Cardiac septum (tissue), 1 donor: ENCODE measurements at regions not wholly inside any gene's neighbourhood (a gene's known extent, or its start where the extent isn't known, plus 50 kb on each side); places are given as distances from the start of the nearest gene placed in this dataset.

Source experiments
- DNase-seq: peaks from one replicate; pipeline ENCODE4 v3.0.0-alpha.2; 2020; ENCODE audit warnings: low spot score
- intact Hi-C: fragments of 100-400 bp; cut with DNase I; formaldehyde crosslinking; loops from one replicate; pipeline ENCODE4 v1.14.0; 2022
- donor health status: DM: no; HTN: no; CAD: no.

DNA sequence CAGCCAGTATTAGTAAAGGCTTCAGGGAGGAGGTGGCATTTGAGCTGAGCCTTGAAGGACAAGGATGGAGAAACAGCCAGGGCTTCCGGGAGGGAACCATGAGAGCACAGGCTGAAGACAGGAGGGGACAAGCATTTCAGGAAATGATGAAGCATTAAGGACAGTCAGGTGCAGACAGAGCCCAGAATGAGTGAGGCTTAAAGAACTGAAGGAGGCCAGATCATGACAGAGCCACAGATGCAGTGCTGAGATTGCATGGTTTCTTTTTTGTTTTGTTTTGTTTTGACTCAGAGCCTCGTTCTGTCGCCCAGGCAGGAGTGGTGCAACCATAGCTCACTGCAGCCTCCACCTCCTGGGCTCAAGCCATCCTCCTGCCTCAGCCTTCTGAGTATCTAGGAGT lies 211.5 kb downstream of the SOX9 start:
- no peak for DNase-seq
- intact Hi-C loops = no loop called here

DNA sequence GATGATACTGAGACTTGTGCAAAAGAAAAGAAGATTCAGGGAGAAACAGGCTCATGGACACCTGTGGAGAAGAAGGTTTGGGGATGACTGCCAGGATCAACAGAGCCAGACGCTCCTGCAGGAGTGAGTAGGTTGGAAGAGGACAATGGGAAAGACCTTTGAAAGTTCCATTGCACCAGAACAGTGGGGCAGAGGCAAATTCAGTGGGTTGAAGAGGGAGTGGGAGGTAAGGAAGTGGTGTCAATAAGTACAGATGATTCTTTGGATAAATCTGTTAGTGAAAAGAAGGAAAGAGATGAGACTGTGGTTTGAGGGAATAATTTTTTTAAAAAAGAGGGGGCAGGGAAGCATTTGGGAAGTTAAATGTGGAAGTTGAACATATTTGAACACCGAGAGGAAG lies 212.8 kb downstream of the SOX9 start:
- intact Hi-C loops = no loop called here
- DNase-seq = no peak

DNA sequence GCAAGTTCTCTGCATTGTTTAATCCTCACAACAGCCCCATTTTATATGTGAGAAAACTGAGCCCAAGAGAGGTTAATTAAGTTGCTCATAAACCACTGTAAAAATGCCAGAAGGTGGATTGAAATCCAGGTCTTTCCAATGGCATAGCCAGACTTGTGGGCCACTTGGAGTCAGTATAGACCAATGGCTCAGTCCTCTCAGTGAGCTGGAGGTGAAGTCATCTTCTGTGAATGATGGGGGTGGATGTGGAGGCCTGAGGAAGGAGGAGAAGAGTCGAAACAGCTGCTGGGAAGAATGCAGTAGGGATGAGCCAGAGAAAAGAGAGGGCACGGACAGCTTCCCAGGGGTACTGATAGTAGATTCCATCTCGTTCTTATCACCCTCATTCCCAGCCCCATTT lies 213.4 kb downstream of the SOX9 start:
- no peak for DNase-seq
- intact Hi-C loops = no loop called here

DNA sequence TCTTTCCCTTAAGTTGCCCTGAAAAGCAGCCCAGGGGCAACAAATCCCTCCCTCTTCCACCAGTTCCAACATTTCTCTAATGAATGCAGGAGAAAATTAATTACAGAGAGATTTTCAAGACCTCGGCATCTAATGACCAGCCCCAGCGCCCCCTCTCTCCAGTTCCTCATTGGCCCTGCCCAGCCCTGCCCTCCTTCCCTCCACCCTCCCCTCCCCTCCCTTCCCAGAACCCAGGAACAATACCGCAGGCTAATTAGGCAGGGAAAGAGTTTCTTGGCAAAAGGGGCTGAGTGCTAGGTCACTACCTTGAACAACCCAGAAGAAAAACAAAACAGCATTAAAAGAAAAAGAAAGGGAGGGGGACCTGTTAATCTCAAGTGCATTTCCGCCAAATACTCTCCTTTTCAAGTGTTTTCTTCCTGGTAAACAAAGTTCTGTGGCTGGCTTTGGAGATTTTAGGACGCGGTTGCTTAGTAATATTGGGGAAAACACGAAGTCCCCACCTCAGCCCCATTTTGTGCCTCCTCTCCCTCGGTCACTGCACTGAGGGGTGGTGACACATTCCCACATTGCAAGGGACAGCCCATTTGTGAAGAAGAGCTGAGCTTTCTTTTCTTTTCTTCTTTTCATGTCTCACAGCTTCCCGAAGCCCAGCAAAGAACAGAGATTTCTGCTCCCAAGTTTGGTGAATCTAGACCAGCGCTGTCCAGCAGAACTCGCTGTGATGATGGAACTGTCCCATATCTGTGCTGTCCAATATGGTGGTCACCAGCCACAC lies 215.4 kb downstream of the SOX9 start:
- intact Hi-C loops = loop anchor here (5.0 kb wide), 1 partner anchor 181 kb away; no protein-coding TSS in a partner anchor
- DNase-seq = no peak

DNA sequence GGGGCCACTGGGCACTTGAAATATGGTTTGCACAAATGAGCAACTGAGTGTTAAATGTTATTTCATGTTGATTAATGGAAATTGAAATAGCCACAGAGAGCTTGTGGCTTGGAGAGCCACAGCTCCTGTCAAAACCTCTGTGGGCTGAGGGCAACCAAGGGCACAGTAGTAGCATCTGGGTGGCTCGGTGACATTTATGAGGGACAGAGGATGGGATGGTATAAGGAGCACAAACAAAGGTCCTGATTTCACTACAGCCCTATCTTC lies 215.9 kb downstream of the SOX9 start:
- intact Hi-C loops = loop anchor here (5.0 kb wide), 1 partner anchor 181 kb away; no protein-coding TSS in a partner anchor
- DNase-seq = no peak

DNA sequence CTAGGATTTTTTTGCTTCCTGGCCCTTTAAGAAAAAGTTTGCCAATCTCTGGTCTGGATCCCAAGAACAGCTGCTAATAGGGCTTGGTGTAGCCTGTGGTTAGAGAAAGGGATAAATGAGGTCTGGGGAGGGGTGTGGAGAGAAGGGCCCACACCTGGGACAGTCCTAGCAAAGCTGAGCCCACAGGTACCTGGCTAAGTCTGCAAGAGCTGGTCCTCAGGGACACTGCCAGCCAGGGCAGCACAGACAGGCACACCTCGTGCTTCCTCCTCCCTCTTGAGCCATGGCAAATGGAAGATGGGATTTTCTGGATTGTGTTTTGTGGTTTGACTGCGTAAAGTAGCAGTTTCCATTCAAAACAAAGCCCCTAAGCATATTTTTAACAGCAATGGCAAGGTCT lies 217.5 kb downstream of the SOX9 start:
- DNase-seq = no peak
- intact Hi-C loops = loop anchor here (2.0 to 5.0 kb wide), 2 partner anchors 179 to 218 kb away; partner anchors contain the start of gene SOX9

DNA sequence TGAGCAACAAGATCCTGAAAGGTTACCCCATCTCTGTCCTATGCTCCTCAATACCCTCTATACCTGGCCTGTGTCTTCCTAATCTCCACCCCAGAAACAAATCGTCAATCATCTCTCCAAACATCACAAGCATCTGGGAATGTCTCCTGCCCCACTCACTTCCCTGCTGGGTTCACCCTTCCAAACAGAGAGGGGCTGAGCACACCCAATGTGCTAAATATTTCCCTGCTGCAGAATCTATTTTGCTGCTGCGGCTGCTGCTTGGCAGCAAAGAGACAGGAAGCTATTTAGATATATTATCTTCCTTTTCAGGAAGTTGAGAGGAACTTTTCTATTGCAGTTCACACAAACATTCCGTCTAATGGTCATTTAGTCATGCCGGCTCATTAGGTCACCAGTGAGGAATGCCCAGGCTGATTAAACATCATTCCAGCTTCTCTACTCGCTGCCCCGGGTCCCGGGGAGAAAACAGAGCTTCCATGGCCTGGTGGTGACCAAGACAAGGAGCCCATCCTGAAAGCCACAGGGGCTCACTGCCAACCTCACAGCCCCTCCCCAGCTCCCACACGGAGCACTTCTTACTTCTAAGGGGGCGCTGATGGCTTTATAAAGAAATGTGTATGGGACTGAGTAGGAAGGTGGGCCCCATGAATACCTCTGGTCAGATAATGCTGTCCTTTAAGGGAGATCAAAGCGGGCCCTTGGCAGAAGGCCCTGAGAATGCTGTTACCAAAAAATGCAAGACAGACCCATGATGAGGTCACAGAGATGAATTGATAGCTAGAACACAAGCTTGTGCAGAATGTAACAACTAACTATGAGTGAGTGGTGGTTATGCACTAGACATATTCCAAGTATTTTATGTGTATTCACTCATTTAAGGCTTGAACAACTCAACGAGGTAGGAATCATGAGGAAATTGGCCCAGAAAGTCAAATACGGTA lies 218.3 kb downstream of the SOX9 start:
- intact Hi-C loops = loop anchor here (2.0 to 5.0 kb wide), 2 partner anchors 178 to 218 kb away; partner anchors contain the start of gene SOX9
- no peak for DNase-seq

DNA sequence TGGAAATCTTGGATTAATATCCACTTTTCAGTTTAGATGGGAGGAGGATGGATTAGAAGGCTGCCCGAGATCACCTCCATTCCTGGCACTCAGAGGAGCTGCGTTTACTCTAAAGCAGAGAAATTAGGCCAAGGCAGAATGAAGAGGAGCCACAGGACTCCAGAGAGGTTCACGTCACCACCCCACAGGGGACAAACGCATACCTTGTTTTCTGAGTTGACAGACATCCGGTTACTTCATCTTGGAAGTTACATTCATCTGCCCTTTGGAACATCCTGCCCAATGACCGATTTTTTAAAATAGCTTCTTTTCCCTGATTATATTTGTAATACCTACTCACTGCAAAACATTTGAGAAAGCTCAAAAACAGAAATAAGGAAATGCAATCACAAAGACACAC lies 220.0 kb downstream of the SOX9 start:
- intact Hi-C loops = loop anchor here (5.0 kb wide), 1 partner anchor 44 kb away; no protein-coding TSS in a partner anchor

DNA sequence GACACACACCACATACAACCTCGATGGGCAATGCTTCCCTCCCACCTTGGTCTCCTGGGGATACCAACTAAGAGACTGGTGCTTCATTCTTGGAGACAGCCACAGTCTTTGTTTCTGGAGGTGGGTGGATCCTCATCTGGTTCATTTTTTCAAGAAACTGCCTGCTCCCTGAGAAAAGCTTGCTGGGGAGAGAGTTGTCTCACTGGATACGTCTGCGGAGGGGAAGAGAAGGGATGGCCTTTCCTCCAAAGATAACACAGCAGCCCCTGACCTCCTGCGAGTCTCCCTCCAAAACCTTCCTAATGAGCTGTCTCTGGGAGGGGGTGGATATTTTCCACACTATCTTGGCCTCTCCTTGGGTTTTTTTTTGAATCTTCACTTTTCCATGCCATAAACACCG lies 221.2 kb downstream of the SOX9 start:
- intact Hi-C loops = loop anchor here (2.0 to 5.0 kb wide), 2 partner anchors 45 to 149 kb away; no protein-coding TSS in a partner anchor
- DNase-seq = no peak

More for the DNA sequence above, 220.0 kb downstream of the SOX9 start:
- DNase-seq = no peak

DNA sequence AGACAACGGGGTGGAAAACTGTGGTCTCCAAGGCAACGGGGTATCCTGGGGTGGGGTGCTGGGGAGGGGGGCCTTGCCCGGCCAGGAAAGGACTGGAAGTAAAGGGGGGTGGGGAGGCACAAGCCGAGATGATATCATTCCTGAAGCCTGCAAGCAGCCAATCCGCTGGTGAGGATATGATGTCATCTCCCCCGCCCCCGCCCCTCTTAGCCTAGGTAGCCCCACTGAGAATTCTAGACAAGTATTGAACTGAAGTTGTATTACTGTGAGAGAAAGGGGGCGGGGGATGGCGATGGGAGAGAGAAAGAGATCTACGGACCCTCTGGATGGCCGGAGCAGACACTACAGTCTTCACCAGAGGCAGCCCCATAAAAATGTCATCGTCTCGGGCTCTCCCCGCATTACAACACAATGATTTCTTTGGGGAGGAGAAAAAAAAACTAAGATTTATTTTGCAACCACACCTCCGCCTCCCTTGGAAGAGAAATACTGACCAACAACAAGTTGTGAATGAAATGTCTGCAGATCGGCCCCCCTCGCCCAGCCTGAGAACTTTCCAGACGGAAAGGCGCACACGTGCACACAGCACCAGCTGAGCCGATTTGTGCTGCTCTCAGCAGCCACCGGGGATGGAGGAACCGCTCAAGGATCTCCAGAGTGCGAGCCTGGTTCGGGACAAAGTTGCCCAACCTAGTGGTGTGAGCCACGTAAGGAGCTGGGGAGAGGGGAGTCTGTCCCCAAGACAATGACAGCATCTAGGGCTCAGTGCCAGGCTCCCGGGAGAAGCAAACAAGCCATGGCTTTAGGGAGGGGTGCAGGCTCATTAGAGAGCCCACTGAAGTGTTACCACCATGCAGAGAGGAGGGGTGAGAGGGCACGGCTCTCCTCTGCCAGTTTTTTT lies 222.1 kb downstream of the SOX9 start:
- DNase-seq = no peak
- intact Hi-C loops = loop anchor here (2.0 to 5.0 kb wide), 2 partner anchors 46 to 150 kb away; no protein-coding TSS in a partner anchor

DNA sequence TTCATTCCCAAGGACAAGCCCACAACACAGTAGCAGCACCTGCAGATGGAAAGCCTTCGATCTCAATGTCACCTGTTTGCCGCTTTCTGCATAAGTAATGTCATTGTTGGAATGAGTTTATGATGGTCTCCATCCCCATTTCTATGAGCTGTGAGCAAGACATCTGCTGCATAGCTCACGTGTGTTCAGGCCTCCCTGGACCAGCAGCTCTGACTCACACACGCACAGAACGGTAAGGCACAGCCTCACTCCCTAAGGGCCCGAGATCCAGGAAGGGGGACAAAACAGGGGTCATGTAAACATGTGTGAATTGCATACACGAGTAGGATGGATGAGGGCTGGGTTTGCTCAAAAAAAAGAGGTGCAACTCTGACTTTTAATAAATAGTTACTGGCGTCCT lies 223.1 kb downstream of the SOX9 start:
- no peak for DNase-seq
- intact Hi-C loops = loop anchor here (2.0 to 5.0 kb wide), 2 partner anchors 47 to 151 kb away; no protein-coding TSS in a partner anchor

DNA sequence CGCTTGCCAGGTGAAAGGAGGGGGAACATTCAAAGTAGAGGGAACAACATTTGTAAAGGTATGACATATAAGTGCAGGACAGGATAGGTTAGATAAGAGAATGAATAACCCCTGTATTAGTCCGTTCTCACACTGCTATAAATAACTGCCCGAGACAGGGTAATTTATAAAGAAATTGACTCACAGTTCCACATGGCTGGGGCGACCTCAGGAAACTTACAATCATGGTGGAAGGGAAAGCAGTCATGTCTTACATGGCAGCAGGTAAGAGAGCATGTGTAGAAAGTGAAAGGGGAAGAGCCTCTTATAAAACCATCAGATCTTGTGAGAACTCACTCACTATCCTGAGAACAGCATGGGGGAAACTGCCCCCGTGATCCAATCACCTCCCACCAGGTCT lies 223.8 kb downstream of the SOX9 start:
- DNase-seq = no peak
- intact Hi-C loops = loop anchor here (5.0 kb wide), 1 partner anchor 47 kb away; no protein-coding TSS in a partner anchor

DNA sequence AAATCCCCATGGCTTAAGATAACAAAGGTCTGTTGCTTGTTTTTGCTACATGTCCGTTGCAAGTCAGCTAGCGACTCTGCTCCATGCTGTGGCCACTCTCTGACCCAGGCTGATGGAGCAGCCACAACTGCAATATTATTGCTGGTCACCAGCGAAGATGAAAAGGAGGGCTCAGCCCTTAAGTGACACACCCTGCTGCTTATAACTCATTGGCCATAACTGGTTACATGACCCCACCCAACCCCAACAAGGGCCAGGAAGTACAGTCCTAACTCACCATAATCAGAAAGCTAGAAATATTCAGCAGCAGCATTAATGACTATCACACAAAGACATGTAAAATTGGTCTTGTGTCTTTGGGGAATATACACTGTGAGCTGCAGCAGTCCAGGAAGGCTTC lies 224.3 kb downstream of the SOX9 start:
- intact Hi-C loops = no loop called here
- no peak for DNase-seq

DNA sequence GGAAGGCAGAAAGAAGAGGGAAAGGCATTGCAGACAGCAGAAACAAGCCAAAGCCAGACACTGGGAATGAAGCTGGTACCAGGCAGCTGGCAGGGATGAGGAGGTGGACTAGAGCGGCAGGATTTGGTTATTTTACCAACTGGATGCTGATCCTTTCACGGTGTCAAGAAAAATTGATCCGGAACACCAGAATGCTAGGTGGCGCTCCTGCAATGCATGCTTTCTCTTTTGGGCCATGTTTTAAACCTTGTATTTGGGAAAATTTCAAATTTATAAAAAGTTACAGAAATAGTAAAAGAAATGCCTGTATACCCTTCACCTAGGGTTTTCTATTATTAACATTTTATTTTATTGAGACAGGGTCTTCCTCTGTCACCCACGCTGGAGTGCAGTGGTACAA lies 224.7 kb downstream of the SOX9 start:
- intact Hi-C loops = no loop called here
- DNase-seq = no peak

DNA sequence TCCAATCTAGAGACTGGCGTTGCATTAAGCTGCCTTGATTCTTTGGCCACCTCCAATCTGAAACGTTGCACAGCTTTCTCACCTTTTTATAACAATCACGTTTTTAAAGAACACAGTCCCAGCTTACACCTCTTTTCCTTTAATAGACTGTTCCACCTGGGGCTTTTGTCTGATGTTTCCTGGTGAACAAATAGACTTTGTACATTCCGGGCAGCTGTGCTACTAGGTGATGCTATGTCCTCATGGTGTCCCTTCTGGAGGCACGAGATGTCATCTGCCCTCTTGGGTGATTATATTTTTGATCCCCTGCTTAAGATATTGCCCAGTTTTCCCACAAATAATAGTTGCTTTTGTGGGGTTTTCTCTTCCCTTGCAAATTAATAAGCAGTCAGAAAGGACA lies 225.5 kb downstream of the SOX9 start:
- no peak for DNase-seq
- intact Hi-C loops = no loop called here

DNA sequence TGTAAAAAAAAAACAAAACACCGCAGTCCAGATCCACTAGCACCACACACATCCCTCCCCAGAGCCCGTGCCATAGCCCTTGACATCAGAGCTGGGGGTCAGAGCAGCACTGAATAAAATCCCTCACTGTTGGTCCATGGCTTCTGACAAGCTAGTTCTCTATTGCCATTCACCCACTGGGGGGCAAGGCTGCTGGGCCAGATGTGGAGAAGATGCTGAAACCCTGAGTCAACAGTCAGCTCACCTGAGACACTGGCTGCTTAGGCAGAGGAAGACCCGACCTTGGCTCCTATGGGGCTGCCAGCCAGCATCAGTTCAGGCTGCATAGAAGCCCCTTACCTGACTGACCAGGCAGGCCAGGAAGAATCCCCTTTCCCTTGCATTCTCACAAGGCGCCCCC lies 228.2 kb downstream of the SOX9 start:
- DNase-seq = no peak

DNA sequence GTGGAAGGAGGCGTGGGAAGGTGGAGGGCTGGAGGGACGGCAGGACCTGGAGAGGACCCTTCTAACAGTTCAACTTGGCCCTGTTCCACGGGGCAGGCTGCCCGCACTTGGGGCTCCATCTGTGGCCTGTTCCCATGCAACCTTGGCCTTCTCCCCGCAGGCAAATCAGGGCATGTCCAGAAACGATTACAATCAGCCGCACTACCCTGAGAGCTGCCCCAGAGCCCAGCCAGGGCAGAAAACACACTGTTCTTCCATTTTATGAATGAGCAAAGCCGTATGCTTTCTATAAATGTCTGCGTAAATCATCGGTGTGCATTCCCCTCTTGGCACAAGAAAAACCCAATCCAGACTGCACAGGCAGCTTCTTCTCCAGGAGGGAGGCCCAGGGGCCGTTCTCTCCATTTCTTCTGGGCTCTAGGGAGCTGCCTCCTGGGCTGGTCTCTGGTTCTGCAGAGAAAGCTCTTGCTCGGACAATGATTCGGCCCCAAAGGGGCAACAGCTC lies 228.7 kb downstream of the SOX9 start:
- DNase-seq = no peak
- intact Hi-C loops = no loop called here

More for the DNA sequence above, 228.2 kb downstream of the SOX9 start:
- intact Hi-C loops = no loop called here

DNA sequence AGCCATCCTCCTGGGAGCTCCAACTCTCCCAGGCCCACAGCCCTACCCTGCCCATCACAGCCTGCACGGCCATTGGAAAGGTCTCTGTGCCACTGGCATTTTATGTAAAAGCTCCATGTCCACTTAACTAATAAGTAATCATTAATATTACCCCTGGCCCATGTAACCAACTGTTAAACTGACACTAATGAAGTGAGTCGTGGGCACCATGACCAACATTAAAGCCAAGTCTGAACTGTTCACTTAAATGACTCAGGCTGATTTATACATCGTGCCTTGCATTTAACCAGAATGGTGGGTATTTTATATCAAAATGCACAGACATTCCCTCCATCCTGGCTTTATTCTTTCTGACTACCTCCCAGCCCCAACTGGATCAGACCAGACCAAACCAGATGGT lies 229.3 kb downstream of the SOX9 start:
- DNase-seq = no peak
- intact Hi-C loops = no loop called here

DNA sequence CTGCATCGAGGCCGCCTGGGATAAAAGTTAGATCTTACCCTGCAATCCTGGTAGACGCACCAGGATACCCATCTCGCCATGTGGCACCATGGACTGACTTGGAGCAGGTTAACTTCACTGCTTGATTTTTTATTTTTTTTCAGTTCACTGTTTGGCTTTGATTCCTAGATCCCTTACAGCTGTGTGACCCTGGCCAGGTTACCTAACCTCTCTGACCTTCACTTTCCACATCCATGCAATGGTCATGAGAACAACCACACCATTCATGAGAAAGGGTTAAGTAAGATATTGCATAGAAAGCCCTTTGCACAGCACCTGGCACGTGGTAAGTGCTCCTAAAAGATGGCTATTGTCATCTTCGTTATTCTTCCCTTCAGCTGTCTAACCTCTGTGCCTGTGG lies 230.5 kb downstream of the SOX9 start:
- DNase-seq = no peak
- intact Hi-C loops = no loop called here
